ENCODE measurements at regions not wholly inside any gene's neighbourhood (a gene's known extent, or its start where the extent isn't known, plus 50 kb on each side); places are given as distances from the start of the nearest gene placed in this dataset.

GRCh38 chr2:226619707-226620106 is 179.9 kb downstream of the IRS1 start:
- no peak for TF ChIP-seq MAX (IDR thresholded peaks at IDR 0.05)
- no peak for TF ChIP-seq CTCF (CRISPR knock-in tag; IDR thresholded peaks at IDR 0.05)
- no peak for TF ChIP-seq ZNF510 (CRISPR knock-in tag; IDR thresholded peaks at IDR 0.05; ENCODE audit: low read depth)
- no peak for TF ChIP-seq SRSF9 (IDR thresholded peaks at IDR 0.05; ENCODE audit: borderline replicate concordance, insufficient read depth, low read depth, low read length, poor library complexity, severe bottlenecking)
- TF ChIP-seq PBX3 (CRISPR knock-in tag; IDR thresholded peaks at IDR 0.05; ENCODE audit: borderline replicate concordance) = no peak
- no peak for TF ChIP-seq CBX2 (IDR thresholded peaks at IDR 0.05; ENCODE audit: low read depth, low read length)
- TF ChIP-seq CBX2 (CRISPR knock-in tag; IDR thresholded peaks at IDR 0.05; ENCODE audit: low read depth) = no peak
- TF ChIP-seq RELA (CRISPR knock-in tag; IDR thresholded peaks at IDR 0.05) = no peak
- TF ChIP-seq, protein P1, sequence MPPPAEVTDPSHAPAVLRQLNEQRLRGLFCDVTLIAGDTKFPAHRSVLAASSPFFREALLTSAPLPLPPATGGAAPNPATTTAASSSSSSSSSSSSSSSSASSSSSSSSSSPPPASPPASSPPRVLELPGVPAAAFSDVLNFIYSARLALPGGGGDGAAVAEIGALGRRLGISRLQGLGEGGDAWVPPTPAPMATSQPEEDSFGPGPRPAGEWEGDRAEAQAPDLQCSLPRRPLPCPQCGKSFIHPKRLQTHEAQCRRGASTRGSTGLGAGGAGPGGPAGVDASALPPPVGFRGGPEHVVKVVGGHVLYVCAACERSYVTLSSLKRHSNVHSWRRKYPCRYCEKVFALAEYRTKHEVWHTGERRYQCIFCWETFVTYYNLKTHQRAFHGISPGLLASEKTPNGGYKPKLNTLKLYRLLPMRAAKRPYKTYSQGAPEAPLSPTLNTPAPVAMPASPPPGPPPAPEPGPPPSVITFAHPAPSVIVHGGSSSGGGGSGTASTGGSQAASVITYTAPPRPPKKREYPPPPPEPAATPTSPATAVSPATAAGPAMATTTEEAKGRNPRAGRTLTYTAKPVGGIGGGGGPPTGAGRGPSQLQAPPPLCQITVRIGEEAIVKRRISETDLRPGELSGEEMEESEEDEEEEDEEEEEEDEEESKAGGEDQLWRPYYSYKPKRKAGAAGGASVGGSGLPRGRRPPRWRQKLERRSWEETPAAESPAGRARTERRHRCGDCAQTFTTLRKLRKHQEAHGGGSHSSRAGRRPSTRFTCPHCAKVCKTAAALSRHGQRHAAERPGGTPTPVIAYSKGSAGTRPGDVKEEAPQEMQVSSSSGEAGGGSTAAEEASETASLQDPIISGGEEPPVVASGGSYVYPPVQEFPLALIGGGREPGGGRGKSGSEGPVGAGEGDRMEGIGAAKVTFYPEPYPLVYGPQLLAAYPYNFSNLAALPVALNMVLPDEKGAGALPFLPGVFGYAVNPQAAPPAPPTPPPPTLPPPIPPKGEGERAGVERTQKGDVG (CRISPR knock-in tag; IDR thresholded peaks at IDR 0.05; ENCODE audit: borderline replicate concordance) = no peak
- TF ChIP-seq SKI (IDR thresholded peaks at IDR 0.05; ENCODE audit: partially characterized antibody) = no peak
- no peak for TF ChIP-seq REST (IDR thresholded peaks at IDR 0.05; ENCODE audit: borderline replicate concordance in 1 of 2, low read depth in 1 of 2, low read length in 2 of 2)
